ENCODE measurements at regions not wholly inside any gene's neighbourhood (a gene's known extent, or its start where the extent isn't known, plus 50 kb on each side); places are given as distances from the start of the nearest gene placed in this dataset.

DNA sequence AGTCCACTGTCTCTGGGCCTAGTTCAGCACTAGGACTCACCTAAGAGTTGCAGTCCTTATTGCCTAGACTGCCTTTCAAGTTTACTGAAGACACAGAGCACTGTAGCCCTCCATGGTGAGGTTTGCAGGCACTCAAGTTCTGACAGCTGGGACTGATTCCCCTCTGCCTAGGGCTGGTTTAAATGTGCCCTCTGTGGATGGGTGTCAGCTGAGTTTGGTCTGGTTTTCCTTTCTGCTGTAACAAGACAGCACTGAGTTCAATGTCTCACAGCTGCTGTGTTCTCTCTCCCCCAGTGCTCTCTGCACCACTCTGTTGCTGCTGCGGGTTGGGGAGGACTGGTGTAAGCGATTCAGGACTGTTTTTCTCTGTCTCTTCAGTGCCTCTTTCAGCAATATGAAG lies 75.2 kb upstream of the C1orf21 start (continued):
- TF ChIP-seq, protein P1, sequence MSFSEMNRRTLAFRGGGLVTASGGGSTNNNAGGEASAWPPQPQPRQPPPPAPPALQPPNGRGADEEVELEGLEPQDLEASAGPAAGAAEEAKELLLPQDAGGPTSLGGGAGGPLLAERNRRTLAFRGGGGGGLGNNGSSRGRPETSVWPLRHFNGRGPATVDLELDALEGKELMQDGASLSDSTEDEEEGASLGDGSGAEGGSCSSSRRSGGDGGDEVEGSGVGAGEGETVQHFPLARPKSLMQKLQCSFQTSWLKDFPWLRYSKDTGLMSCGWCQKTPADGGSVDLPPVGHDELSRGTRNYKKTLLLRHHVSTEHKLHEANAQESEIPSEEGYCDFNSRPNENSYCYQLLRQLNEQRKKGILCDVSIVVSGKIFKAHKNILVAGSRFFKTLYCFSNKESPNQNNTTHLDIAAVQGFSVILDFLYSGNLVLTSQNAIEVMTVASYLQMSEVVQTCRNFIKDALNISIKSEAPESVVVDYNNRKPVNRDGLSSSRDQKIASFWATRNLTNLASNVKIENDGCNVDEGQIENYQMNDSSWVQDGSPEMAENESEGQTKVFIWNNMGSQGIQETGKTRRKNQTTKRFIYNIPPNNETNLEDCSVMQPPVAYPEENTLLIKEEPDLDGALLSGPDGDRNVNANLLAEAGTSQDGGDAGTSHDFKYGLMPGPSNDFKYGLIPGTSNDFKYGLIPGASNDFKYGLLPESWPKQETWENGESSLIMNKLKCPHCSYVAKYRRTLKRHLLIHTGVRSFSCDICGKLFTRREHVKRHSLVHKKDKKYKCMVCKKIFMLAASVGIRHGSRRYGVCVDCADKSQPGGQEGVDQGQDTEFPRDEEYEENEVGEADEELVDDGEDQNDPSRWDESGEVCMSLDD (CRISPR knock-in tag; IDR thresholded peaks at IDR 0.05; ENCODE audit: borderline replicate concordance) = no peak
- TF ChIP-seq, protein P2, sequence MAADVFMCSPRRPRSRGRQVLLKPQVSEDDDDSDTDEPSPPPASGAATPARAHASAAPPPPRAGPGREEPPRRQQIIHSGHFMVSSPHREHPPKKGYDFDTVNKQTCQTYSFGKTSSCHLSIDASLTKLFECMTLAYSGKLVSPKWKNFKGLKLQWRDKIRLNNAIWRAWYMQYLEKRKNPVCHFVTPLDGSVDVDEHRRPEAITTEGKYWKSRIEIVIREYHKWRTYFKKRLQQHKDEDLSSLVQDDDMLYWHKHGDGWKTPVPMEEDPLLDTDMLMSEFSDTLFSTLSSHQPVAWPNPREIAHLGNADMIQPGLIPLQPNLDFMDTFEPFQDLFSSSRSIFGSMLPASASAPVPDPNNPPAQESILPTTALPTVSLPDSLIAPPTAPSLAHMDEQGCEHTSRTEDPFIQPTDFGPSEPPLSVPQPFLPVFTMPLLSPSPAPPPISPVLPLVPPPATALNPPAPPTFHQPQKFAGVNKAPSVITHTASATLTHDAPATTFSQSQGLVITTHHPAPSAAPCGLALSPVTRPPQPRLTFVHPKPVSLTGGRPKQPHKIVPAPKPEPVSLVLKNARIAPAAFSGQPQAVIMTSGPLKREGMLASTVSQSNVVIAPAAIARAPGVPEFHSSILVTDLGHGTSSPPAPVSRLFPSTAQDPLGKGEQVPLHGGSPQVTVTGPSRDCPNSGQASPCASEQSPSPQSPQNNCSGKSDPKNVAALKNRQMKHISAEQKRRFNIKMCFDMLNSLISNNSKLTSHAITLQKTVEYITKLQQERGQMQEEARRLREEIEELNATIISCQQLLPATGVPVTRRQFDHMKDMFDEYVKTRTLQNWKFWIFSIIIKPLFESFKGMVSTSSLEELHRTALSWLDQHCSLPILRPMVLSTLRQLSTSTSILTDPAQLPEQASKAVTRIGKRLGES (CRISPR knock-in tag; IDR thresholded peaks at IDR 0.05; ENCODE audit: borderline replicate concordance) = no peak
- TF ChIP-seq, protein P3, sequence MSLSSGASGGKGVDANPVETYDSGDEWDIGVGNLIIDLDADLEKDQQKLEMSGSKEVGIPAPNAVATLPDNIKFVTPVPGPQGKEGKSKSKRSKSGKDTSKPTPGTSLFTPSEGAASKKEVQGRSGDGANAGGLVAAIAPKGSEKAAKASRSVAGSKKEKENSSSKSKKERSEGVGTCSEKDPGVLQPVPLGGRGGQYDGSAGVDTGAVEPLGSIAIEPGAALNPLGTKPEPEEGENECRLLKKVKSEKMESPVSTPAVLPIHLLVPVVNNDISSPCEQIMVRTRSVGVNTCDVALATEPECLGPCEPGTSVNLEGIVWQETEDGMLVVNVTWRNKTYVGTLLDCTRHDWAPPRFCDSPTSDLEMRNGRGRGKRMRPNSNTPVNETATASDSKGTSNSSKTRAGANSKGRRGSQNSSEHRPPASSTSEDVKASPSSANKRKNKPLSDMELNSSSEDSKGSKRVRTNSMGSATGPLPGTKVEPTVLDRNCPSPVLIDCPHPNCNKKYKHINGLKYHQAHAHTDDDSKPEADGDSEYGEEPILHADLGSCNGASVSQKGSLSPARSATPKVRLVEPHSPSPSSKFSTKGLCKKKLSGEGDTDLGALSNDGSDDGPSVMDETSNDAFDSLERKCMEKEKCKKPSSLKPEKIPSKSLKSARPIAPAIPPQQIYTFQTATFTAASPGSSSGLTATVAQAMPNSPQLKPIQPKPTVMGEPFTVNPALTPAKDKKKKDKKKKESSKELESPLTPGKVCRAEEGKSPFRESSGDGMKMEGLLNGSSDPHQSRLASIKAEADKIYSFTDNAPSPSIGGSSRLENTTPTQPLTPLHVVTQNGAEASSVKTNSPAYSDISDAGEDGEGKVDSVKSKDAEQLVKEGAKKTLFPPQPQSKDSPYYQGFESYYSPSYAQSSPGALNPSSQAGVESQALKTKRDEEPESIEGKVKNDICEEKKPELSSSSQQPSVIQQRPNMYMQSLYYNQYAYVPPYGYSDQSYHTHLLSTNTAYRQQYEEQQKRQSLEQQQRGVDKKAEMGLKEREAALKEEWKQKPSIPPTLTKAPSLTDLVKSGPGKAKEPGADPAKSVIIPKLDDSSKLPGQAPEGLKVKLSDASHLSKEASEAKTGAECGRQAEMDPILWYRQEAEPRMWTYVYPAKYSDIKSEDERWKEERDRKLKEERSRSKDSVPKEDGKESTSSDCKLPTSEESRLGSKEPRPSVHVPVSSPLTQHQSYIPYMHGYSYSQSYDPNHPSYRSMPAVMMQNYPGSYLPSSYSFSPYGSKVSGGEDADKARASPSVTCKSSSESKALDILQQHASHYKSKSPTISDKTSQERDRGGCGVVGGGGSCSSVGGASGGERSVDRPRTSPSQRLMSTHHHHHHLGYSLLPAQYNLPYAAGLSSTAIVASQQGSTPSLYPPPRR (CRISPR knock-in tag; IDR thresholded peaks at IDR 0.05; ENCODE audit: borderline replicate concordance) = no peak
- TF ChIP-seq, protein P4, sequence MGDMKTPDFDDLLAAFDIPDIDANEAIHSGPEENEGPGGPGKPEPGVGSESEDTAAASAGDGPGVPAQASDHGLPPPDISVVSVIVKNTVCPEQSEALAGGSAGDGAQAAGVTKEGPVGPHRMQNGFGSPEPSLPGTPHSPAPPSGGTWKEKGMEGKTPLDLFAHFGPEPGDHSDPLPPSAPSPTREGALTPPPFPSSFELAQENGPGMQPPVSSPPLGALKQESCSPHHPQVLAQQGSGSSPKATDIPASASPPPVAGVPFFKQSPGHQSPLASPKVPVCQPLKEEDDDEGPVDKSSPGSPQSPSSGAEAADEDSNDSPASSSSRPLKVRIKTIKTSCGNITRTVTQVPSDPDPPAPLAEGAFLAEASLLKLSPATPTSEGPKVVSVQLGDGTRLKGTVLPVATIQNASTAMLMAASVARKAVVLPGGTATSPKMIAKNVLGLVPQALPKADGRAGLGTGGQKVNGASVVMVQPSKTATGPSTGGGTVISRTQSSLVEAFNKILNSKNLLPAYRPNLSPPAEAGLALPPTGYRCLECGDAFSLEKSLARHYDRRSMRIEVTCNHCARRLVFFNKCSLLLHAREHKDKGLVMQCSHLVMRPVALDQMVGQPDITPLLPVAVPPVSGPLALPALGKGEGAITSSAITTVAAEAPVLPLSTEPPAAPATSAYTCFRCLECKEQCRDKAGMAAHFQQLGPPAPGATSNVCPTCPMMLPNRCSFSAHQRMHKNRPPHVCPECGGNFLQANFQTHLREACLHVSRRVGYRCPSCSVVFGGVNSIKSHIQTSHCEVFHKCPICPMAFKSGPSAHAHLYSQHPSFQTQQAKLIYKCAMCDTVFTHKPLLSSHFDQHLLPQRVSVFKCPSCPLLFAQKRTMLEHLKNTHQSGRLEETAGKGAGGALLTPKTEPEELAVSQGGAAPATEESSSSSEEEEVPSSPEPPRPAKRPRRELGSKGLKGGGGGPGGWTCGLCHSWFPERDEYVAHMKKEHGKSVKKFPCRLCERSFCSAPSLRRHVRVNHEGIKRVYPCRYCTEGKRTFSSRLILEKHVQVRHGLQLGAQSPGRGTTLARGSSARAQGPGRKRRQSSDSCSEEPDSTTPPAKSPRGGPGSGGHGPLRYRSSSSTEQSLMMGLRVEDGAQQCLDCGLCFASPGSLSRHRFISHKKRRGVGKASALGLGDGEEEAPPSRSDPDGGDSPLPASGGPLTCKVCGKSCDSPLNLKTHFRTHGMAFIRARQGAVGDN (CRISPR knock-in tag; IDR thresholded peaks at IDR 0.05) = no peak
- no peak for TF ChIP-seq REL (CRISPR knock-in tag; conservative IDR thresholded peaks at IDR 0.05)
